ENCODE measurements at regions not wholly inside any gene's neighbourhood (a gene's known extent, or its start where the extent isn't known, plus 50 kb on each side); places are given as distances from the start of the nearest gene placed in this dataset.

DNA sequence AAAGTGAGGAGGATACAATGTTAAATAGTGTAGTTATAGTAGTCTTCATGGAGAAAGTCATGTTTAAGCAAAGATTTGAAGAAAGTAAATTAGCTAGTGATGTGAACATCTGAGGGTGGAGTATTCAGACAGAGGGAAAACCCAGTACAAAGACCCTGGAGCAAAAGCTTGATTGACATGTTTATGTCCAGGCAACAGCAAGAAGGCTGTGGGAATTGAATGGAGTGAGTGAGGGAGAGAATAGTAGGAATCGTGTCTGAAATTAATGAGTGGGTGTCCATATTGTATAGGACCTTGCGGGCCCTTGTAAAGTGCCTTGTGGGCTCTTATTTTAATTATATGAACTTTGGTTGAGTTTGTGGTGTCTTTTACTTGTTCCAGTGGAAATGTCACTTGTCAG is 424.1 kb upstream of the KIRREL3 start:
- Histone ChIP-seq H3K27ac (no peak overlapping the region), H3K9me3 (no peaks in the 10 kb centered on the region), H3K36me3 (no peaks in the 10 kb centered on the region), H3K4me1 (no peaks in the 10 kb centered on the region), H3K27me3 (no peaks in the 10 kb centered on the region), H3K4me3 (no peak overlapping the region)
- TF ChIP-seq, protein P1, sequence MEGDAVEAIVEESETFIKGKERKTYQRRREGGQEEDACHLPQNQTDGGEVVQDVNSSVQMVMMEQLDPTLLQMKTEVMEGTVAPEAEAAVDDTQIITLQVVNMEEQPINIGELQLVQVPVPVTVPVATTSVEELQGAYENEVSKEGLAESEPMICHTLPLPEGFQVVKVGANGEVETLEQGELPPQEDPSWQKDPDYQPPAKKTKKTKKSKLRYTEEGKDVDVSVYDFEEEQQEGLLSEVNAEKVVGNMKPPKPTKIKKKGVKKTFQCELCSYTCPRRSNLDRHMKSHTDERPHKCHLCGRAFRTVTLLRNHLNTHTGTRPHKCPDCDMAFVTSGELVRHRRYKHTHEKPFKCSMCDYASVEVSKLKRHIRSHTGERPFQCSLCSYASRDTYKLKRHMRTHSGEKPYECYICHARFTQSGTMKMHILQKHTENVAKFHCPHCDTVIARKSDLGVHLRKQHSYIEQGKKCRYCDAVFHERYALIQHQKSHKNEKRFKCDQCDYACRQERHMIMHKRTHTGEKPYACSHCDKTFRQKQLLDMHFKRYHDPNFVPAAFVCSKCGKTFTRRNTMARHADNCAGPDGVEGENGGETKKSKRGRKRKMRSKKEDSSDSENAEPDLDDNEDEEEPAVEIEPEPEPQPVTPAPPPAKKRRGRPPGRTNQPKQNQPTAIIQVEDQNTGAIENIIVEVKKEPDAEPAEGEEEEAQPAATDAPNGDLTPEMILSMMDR (IDR thresholded peaks at IDR 0.05) = no peak
- no peak for TF ChIP-seq POLR2A (IDR thresholded peaks at IDR 0.05)
- no peak for DNase-seq
- intact Hi-C loops (cut with DNase I; ENCODE audit: low total_unique reads) = no loop called here

DNA sequence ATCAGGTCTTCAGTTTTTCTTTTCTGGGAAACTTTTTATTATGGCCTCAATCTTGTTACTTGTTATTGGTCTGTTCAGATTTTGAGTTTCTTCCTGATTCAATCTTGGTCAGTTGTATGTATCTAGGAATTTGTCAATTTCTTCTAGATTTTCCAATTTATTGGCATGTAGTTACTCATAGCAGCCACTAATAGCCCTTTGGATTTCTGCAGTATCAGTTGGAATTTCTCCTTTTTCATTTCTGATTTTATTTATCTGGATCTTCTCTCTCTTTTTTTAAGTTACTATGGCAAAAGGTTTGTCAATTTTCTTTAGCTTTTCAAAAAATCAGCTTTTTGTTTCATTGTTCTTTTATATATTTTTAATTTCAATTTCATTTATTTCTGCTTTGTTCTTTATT is 419.6 kb upstream of the KIRREL3 start:
- TF ChIP-seq, protein P1 (IDR thresholded peaks at IDR 0.05) = no peak
- no peak for TF ChIP-seq POLR2A (IDR thresholded peaks at IDR 0.05)
- no peak for DNase-seq
- intact Hi-C loops (cut with DNase I; ENCODE audit: low total_unique reads) = no loop called here

DNA sequence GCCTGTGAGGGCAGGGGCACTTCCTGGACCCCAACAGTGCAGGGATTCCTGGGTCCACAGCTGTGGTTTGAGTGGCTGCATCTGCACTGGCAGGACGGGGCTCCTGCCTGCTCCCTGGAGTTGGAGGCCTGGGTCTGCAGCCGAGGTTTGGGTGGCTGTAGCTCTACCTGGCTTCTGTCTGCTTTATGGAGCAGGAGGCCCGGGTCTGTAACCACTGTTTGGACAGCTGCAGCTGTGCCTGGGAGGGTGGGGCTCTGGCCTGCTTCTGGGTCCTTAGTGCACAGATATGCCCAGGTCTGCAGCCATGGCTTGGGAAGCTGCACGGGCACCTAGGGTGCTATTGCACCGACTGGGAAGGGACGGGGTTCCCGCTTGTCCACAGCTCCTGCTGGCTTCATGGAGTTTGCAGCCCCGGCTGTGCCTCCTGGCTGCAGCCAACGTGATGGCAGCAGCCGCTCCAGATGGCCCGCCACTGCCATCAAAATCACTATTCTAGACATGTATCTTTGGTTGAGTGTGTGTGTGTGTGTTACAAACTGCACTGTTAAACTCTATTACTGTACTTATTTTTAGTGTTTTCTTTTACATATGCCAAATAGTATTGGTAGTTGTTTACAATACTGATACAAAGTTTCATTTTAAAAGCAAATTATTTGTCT is 412.3 kb upstream of the KIRREL3 start:
- Histone ChIP-seq H3K27me3 (no peaks in the 10 kb centered on the region), H3K4me3 (no peak overlapping the region), H3K9me3 (no peaks in the 10 kb centered on the region), H3K27ac (no peak overlapping the region), H3K36me3 (no peaks in the 10 kb centered on the region), H3K4me1 (no peaks in the 10 kb centered on the region)
- no peak for DNase-seq
- no peak for TF ChIP-seq POLR2A (IDR thresholded peaks at IDR 0.05)
- TF ChIP-seq, protein P1 (IDR thresholded peaks at IDR 0.05) = no peak
- intact Hi-C loops (cut with DNase I; ENCODE audit: low total_unique reads) = no loop called here

More for the DNA sequence above, 419.6 kb upstream of the KIRREL3 start:
- Histone ChIP-seq H3K9me3 (no peaks in the 10 kb centered on the region), H3K27me3 (no peaks in the 10 kb centered on the region), H3K36me3 (no peaks in the 10 kb centered on the region), H3K4me3 (no peak overlapping the region), H3K27ac (no peak overlapping the region), H3K4me1 (no peaks in the 10 kb centered on the region)

DNA sequence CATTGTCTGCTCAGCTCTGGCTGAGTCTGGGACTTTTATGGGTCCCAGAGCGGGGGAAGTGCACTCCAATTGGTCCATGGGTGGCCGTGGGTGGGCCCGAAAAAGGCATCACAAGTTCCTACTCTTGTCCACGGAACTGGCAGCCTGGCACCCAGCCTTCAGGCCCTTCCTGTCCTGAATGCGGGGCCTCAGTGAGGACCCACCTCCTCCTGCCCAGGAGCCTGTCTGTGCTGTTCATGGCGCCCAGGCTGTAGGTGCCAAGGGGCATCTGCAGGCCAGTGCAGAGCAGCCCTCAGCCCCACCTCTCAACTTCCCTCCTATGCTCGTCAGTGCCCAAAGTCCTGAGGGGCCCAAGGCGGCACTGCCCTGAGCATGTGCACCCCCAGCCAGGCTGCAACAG is 411.7 kb upstream of the KIRREL3 start:
- no peaks in the 10 kb centered on the region for H3K9me3 ChIP-seq
- no peaks in the 10 kb centered on the region for H3K27me3 ChIP-seq
- TF ChIP-seq, protein P1 (IDR thresholded peaks at IDR 0.05) = no peak
- no peak for TF ChIP-seq POLR2A (IDR thresholded peaks at IDR 0.05)
- no peak for DNase-seq
- no peaks in the 10 kb centered on the region for H3K4me1 ChIP-seq
- intact Hi-C loops (cut with DNase I; ENCODE audit: low total_unique reads) = no loop called here
- H3K27ac ChIP-seq = no peak overlapping the region
- no peaks in the 10 kb centered on the region for H3K36me3 ChIP-seq
- H3K4me3 ChIP-seq = no peak overlapping the region

DNA sequence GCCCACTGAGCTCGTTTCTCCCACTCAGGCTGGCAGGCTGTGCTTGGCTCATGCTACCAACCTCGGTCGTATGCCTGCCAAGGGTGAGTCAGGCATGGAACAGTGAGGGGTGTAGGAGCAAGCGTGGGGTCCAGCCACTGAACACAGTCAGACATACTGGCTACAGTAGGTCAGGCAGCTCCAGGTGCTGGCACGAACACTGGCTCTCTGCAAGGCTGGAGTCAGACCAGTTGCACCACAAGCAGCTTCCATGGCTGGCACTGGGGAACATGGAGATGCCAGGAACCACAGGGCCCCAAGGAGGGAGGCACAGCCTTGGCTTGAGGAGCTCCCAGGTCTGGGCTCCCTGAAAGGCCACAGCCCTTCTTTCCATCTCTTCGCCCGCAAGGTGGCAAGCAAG is 410.7 kb upstream of the KIRREL3 start:
- Histone ChIP-seq H3K4me3 (no peak overlapping the region), H3K9me3 (no peaks in the 10 kb centered on the region), H3K27ac (no peak overlapping the region), H3K36me3 (no peaks in the 10 kb centered on the region), H3K4me1 (no peaks in the 10 kb centered on the region), H3K27me3 (no peaks in the 10 kb centered on the region)
- intact Hi-C loops (cut with DNase I; ENCODE audit: low total_unique reads) = no loop called here
- DNase-seq = no peak
- no peak for TF ChIP-seq POLR2A (IDR thresholded peaks at IDR 0.05)
- TF ChIP-seq, protein P1 (IDR thresholded peaks at IDR 0.05) = no peak

All from uterus (tissue), 3 donors.